HG03280 (cell line): ENCODE measurements at regions not wholly inside any gene's neighbourhood (a gene's known extent, or its start where the extent isn't known, plus 50 kb on each side); places are given as distances from the start of the nearest gene placed in this dataset.

Experiments
- ATAC-seq: cut with Tn5 transposase; IDR thresholded peaks from one replicate; pipeline ENCODE4 v1.9.1; 2021; ENCODE audit warnings: mild to moderate bottlenecking, moderate library complexity; ENCODE audit not compliant: unreplicated experiment

GRCh38 chr1:83006271-83006670 lies 992.7 kb downstream of the TTLL7 start:
- no peak for ATAC-seq

- ATAC-seq, result no peak
Observed at GRCh38 chr1:83000286-83000685, 998.6 kb downstream of the TTLL7 start.

- ATAC-seq, result no peak
Observed at GRCh38 chr1:82995951-82996350, 1003.0 kb downstream of the TTLL7 start.

DNA sequence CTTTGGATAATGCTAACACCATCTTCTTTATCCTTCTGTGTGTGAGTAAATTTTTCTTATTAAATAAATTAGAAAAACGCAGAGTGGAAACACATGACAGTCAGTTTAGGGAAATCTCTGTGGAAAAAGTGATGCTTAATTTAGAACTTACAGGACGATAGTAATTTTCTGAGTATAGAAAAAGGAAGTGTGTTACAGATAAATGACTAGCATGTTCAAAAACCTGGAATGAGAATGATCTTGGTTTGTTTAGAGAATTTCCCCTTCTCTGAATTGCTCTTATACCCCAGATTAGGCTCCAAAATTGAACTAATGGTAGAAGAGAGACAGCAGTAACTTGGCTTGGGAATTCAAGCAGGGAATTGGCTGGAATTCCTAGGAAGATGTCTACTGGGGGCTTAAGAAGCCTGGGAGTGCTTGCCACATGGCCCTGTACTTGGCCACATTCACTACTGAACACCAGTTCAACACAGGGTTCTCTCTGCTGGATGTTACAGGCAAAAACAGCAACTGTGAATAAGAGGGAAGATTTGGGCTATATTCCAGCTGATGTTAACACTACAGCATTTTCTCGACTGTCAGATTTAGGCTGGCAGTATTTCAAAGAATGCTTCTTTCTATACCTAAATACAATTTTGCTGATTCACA lies 1004.2 kb downstream of the TTLL7 start:
- no peak for ATAC-seq

DNA sequence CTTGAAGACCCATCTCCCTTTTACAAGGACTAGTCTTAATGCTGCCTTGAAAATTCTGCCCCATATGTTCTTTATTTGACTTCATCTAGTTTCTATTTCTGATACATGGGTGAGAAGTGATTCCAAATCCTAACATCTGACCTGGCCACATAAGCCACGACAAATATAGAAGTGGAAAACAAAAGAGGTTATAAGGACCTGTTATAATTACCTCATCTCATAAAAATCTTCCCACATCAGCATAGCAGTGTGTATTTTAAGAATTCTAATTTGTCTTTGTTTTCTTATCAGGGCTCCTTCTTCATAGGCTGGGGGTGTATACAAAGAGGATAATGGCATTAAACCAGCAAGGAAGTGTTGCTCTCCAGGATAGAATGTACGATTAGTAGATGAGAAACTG lies 1007.4 kb downstream of the TTLL7 start:
- no peak for ATAC-seq

DNA sequence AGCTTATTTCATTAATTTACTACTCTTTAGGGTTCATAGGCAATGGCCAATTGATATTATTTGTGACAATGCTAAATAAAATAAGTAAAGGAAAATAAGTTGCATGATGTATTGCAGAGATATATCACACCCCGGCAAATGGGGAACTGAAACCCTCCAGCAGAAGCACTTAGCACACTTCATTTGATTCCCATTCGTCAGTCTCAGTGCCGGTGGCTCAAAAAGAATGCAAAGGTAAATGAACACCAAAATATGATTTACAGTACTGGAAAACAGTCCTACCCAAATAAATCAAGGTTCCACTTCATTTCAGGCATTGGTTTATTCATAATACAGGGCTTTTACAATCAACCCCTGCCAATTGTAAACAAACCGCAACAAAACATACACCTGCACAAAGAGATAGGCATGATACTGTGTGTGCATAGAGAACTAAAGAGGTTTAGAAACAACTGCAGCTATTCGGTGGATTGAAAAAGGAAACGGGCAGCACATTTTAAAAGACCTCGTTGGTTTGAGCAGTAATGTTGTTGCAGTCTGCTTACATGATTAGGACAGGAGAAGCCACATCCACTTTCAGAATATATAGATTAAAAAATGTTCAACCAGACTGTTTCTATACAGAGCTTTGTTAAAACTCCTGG lies 1019.2 kb downstream of the TTLL7 start:
- ATAC-seq, result peak; percentile 82

DNA sequence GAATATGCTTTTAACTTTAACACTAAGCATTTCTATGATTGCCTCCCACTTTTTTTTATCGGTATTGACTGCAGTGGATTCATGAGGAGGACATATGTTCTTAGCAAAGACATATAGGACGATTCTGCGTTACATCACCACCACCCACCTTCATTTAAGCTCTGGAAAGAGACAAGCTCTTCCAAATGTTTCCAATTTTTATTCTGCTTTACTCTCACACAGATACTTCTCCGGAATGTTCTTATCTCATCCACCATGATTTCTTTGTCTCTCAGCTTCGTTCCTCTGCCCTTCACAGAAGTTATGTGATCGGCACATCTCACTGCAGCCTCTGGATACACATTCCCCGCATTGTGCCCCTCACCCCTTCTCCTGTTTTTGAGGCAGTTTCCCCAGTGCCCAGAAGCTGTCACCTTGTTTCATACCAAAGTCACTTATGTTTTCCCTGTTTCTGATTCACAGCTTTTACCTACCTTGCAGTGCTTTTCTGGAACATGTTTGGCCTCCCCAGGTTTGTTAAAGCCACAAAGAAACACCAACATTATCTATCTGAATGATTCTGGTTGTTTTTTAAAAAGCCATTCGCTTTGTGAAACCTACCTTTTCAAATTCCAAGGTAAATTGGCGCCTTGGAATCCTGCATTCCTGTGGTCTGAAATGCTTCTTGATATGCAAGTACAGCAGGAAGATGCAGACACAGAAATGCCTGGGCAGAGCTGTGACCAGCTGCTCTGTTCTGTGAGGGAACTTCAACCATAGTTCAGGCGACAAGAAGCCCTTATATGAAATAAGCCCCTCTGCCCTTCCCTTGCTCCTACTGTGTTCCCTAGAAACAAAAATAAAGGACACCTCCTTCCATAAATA lies 1020.2 kb downstream of the TTLL7 start:
- ATAC-seq, result no peak

GRCh38 chr1:82972841-82973553 lies 1025.9 kb downstream of the TTLL7 start:
- ATAC-seq, result no peak

- ATAC-seq, result no peak
Observed at GRCh38 chr1:82969340-82969739, 1029.6 kb downstream of the TTLL7 start.

GRCh38 chr1:82962658-82963057 lies 1036.3 kb downstream of the TTLL7 start:
- ATAC-seq, result no peak

- no peak for ATAC-seq
Observed at GRCh38 chr1:82950606-82951200, 1048.2 kb downstream of the TTLL7 start.

DNA sequence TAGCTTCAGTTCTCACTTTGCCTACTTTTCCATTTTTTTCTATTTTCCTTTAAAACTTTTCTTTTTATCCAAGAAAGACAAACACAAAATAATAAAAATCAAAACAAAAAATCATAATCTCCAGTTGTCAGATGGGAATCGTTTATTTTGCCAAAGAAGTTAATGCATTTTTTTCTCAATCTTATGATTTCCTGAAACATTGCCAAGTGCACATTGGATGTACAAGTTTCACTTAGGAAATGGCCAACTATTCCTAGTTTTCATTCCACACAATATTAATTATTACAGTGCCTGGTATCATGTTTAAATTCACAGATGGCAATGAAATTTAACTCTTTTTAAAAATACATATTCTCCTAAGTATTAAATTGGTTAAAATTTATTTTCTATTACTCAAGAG lies 1050.5 kb downstream of the TTLL7 start:
- no peak for ATAC-seq

GRCh38 chr1:82947278-82947677 lies 1051.7 kb downstream of the TTLL7 start:
- no peak for ATAC-seq

GRCh38 chr1:82946096-82946605 lies 1052.8 kb downstream of the TTLL7 start:
- ATAC-seq, result no peak

DNA sequence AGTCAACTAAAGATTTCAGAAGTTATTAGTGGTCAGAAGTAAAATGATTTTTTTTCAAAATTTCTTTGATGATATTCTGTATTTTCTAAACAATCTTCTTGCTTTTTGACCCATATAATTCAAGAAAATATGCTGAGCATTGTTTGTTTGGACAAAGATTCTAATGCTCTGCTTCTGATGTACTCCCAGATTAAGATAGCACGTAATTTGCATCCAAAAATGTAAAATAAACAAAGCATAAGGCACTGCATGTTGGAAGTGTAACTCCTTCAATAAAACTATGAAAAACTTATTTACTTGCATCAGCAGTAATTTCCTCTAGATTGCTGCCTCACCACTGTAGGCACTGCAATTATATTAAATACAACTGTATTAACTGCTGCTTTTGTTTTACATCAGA lies 1054.1 kb downstream of the TTLL7 start:
- ATAC-seq, result no peak

DNA sequence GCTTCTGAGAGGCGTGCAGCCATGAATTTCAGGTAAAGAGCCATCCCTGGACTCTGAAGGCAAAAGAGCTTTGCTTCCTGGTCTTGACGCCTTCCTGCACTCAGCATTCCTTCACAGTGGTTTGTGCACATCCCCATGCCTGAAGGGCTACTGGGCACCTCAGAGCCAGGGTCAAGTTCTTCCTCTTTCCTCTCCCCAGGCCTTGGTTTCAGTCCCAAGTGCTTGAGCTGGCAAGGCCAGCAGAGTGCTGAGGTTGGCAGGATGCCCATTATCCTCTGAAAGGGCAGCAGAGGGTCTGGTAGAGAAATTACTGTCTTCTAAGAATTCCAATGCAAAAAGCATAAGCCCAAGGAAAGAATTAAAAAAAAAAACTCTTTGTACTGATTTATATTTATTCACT lies 1064.9 kb downstream of the TTLL7 start:
- ATAC-seq, result no peak

- ATAC-seq, result no peak
Observed at GRCh38 chr1:82932727-82933126, 1066.2 kb downstream of the TTLL7 start.

- no peak for ATAC-seq
Observed at GRCh38 chr1:82932207-82932606, 1066.7 kb downstream of the TTLL7 start.

DNA sequence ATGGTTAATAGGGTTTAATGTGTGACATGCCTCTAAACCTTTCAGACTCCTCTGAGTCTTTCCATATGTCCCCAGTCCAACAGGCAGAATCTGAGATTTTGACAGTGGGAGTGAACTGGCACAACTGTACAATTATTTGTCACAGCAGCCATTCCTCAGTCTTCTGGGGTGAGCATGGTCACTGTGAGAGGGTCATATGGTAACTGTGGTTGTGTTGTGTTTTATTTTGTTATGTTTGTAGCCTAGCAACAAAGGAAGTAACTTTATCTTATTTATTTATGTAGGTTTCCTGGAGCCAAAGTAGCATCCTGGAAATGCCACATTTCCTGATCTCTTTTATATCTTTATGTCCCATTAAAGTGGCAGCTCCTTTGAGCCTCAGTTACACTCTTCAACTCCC lies 1067.9 kb downstream of the TTLL7 start:
- no peak for ATAC-seq

- no peak for ATAC-seq
Observed at GRCh38 chr1:82927753-82928152, 1071.2 kb downstream of the TTLL7 start.

- ATAC-seq, result no peak
Observed at GRCh38 chr1:82924666-82925065, 1074.3 kb downstream of the TTLL7 start.
